Body of pancreas (tissue), 4 donors: ENCODE measurements at regions not wholly inside any gene's neighbourhood (a gene's known extent, or its start where the extent isn't known, plus 50 kb on each side); places are given as distances from the start of the nearest gene placed in this dataset.

Experiments
- POLR2A ChIP-seq, 3 donors: fragments of 450-650 bp; IDR thresholded peaks; one replicate each; pipeline ENCODE4 v1.6.1; 2016; ENCODE audit warnings: antibody characterized with exemption in 3 of 3, mild to moderate bottlenecking in 2 of 3
- TF ChIP-seq, protein P1 (sequence below), 7 experiments: fragments of 450-650 bp in 4 of 7; fragments of 200-600 bp in 3 of 7; sonication (generic) in 3 of 7; IDR thresholded peaks; one replicate each; pipeline ENCODE4 v1.5.1; 2016 to 2019; ENCODE audit warnings: antibody characterized with exemption in 7 of 7

GRCh38 chr14:97350415-97350814 lies 553.2 kb downstream of the VRK1 start:
- TF ChIP-seq, protein P1, sequence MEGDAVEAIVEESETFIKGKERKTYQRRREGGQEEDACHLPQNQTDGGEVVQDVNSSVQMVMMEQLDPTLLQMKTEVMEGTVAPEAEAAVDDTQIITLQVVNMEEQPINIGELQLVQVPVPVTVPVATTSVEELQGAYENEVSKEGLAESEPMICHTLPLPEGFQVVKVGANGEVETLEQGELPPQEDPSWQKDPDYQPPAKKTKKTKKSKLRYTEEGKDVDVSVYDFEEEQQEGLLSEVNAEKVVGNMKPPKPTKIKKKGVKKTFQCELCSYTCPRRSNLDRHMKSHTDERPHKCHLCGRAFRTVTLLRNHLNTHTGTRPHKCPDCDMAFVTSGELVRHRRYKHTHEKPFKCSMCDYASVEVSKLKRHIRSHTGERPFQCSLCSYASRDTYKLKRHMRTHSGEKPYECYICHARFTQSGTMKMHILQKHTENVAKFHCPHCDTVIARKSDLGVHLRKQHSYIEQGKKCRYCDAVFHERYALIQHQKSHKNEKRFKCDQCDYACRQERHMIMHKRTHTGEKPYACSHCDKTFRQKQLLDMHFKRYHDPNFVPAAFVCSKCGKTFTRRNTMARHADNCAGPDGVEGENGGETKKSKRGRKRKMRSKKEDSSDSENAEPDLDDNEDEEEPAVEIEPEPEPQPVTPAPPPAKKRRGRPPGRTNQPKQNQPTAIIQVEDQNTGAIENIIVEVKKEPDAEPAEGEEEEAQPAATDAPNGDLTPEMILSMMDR (IDR thresholded peaks at IDR 0.05), result no peak
- no peak for TF ChIP-seq POLR2A (IDR thresholded peaks at IDR 0.05)
